IMR-90 (cell line): ENCODE measurements at regions not wholly inside any gene's neighbourhood (a gene's known extent, or its start where the extent isn't known, plus 50 kb on each side); places are given as distances from the start of the nearest gene placed in this dataset.

ENCODE experiments used
- ATAC-seq: fragments of 200-7000 bp; cut with Tn5 transposase; 2 replicates; pipeline ENCODE4 v1.9.1; 2020; ENCODE audit warnings: low read depth, mild to moderate bottlenecking, moderate library complexity
- BruUV-seq: library from RNA; stranded (reverse); fragments of 400-500 nt; replicated peaks from 2 replicates; lab custom pipeline; 2021; lab: Mats Ljungman, UMichigan
- CTCF ChIA-PET: fragments of 300-600 bp; formaldehyde crosslinking; extraction: SDS; loops from one replicate; lab custom pipeline; 2021; ENCODE audit warnings: antibody characterized with exemption; lab: Yijun Ruan, JAX
- POLR2A ChIA-PET: fragments of 300-600 bp; sonication (Branson Sonifier 250); formaldehyde crosslinking; loops from one replicate; lab custom pipeline; 2022; ENCODE audit warnings: antibody characterized with exemption; ENCODE audit not compliant: unreplicated experiment; lab: Charles Lee
- DNase-seq: peaks from one replicate; pipeline ENCODE4 v3.0.0; 2013
- H2AFZ ChIP-seq: replicated peaks from 2 replicates; pipeline ENCODE3; 2013; ENCODE audit warnings: low read length, mild to moderate bottlenecking; ENCODE audit not compliant: poor library complexity
- H2AK5ac ChIP-seq: 2 replicates; pipeline ENCODE4 v1.6.1; 2013; ENCODE audit warnings: low read depth, low read length, inconsistent platforms
- H2AK9ac ChIP-seq: replicated peaks from 2 replicates; pipeline ENCODE3; 2013; ENCODE audit warnings: mild to moderate bottlenecking, low read depth, low read length, moderate library complexity; ENCODE audit not compliant: poor library complexity
- H2BK120ac ChIP-seq: 2 replicates; pipeline ENCODE4 v1.6.1; 2013; ENCODE audit warnings: low read depth, low read length, inconsistent platforms
- H2BK15ac ChIP-seq: 3 replicates; pipeline ENCODE4 v1.6.1; 2013; ENCODE audit warnings: low read depth, low read length, inconsistent platforms
- H2BK20ac ChIP-seq: 2 replicates; pipeline ENCODE4 v1.6.1; 2013; ENCODE audit warnings: low read depth, mild to moderate bottlenecking, inconsistent platforms, low read length, moderate library complexity
- H2BK5ac ChIP-seq: 2 replicates; pipeline ENCODE4 v1.6.1; 2013; ENCODE audit warnings: mild to moderate bottlenecking, low read depth, low read length, inconsistent platforms; ENCODE audit not compliant: poor library complexity, severe bottlenecking
- H3K14ac ChIP-seq: replicated peaks from 2 replicates; pipeline ENCODE4 v1.6.1; 2013; ENCODE audit warnings: low read depth, low read length, inconsistent platforms
- H3K18ac ChIP-seq: 2 replicates; pipeline ENCODE4 v1.6.1; 2013; ENCODE audit warnings: low read depth, low read length, control low read depth
- H3K23ac ChIP-seq: 2 replicates; pipeline ENCODE4 v1.6.1; 2013; ENCODE audit warnings: low read depth, low read length, inconsistent platforms
- H3K27ac ChIP-seq: 2 replicates; pipeline ENCODE4 v1.5.1; 2013; ENCODE audit warnings: mild to moderate bottlenecking, control low read depth, low read length; ENCODE audit not compliant: insufficient read depth
- H3K27me3 ChIP-seq: 2 replicates; pipeline ENCODE4 v1.6.1; 2013; ENCODE audit warnings: low read length; ENCODE audit not compliant: control insufficient read depth, insufficient read depth
- H3K36me3 ChIP-seq: 2 replicates; pipeline ENCODE4 v1.6.1; 2013; ENCODE audit warnings: low read length, mixed read lengths; ENCODE audit not compliant: control insufficient read depth, insufficient read depth
- H3K4ac ChIP-seq: 2 replicates; pipeline ENCODE4 v1.6.1; 2013; ENCODE audit warnings: low read depth, low read length, inconsistent platforms
- H3K4me1 ChIP-seq: 2 replicates; pipeline ENCODE4 v1.6.1; 2013; ENCODE audit warnings: low read length, mixed read lengths; ENCODE audit not compliant: control insufficient read depth, insufficient read depth
- H3K4me2 ChIP-seq: 2 replicates; pipeline ENCODE4 v1.6.1; 2013; ENCODE audit warnings: low read depth, mild to moderate bottlenecking, control low read depth, low read length, moderate library complexity
- H3K4me3 ChIP-seq: 2 replicates; pipeline ENCODE4 v1.5.1; 2013; ENCODE audit warnings: low read depth, mild to moderate bottlenecking, control low read depth, low read length, moderate library complexity; ENCODE audit not compliant: insufficient read depth
- H3K56ac ChIP-seq: 2 replicates; pipeline ENCODE4 v1.6.1; 2013; ENCODE audit warnings: low read length, inconsistent platforms; ENCODE audit not compliant: insufficient read depth; ENCODE audit errors: extremely low read depth
- H3K79me1 ChIP-seq, 2 experiments: 2 replicates each; pipeline ENCODE4 v1.6.1; 2013; ENCODE audit warnings: low read length in 2 of 2, inconsistent platforms in 1 of 2, low read depth in 1 of 2
- H3K9ac ChIP-seq: 2 replicates; pipeline ENCODE4 v1.6.1; 2013; ENCODE audit warnings: low read depth, low read length, control low read depth
- H3K9me1 ChIP-seq: 2 replicates; pipeline ENCODE4 v1.6.1; 2013; ENCODE audit warnings: low read length, inconsistent platforms; ENCODE audit not compliant: insufficient read depth
- H3K9me3 ChIP-seq: 2 replicates; pipeline ENCODE4 v1.6.1; 2013; ENCODE audit warnings: low read length; ENCODE audit not compliant: control insufficient read depth, insufficient read depth
- H4K20me1 ChIP-seq: 2 replicates; pipeline ENCODE4 v1.6.1; 2013; ENCODE audit warnings: low read length, inconsistent platforms; ENCODE audit not compliant: insufficient read depth
- H4K5ac ChIP-seq: 2 replicates; pipeline ENCODE4 v1.6.1; 2013; ENCODE audit warnings: mild to moderate bottlenecking, low read depth, low read length, control low read depth
- H4K8ac ChIP-seq, 2 experiments: 2 replicates each; pipeline ENCODE4 v1.6.1; 2013; ENCODE audit warnings: low read depth in 2 of 2, low read length in 2 of 2, control low read depth in 1 of 2, inconsistent platforms in 1 of 2
- H4K91ac ChIP-seq: 2 replicates; pipeline ENCODE4 v1.6.1; 2013; ENCODE audit warnings: low read depth, low read length, inconsistent platforms; ENCODE audit not compliant: insufficient read depth
- RFX5 ChIP-seq: IDR thresholded peaks from 2 replicates; pipeline ENCODE4 v1.8.0; 2012; ENCODE audit warnings: low read depth, mild to moderate bottlenecking, low read length, moderate library complexity
- WGBS, 2 experiments: methylation state at CpG; one replicate each; pipeline versions ENCODE4 v1.1.5 to v1.1.7; 2013; ENCODE audit warnings: missing lambda C conversion rate in 2 of 2; ENCODE audit not compliant: insufficient read length in 1 of 2; ENCODE audit errors: extremely low coverage in 2 of 2; 5-methylcytosine and 5-hydroxymethylcytosine counted together
- dilution Hi-C: fragments of 300-500 bp; cut with HindIII; formaldehyde crosslinking; loops from one replicate; pipeline ENCODE4 v1.14.3; 2018; ENCODE audit warnings: low sequenced_read_pairs; ENCODE audit not compliant: unreplicated experiment
- in situ Hi-C: fragments of 300-500 bp; cut with MboI; formaldehyde crosslinking; loops from 3 replicates; pipeline ENCODE4 v1.14.3; 2019; ENCODE audit warnings: low sequenced_read_pairs, inconsistent platforms, mixed read lengths
- intact Hi-C: fragments of 100-400 bp; cut with micrococcal nuclease; formaldehyde crosslinking; loops from 2 replicates; pipeline ENCODE4 v1.10.0; 2022

- dilution Hi-C loops, result no loop called here
- H3K4me1 ChIP-seq, result peaks cover 6% of the 10 kb centered on the region; the same call in 1 of the 2 replicates
Measured at GRCh38 chr2:64359171-64359891, 94.6 kb upstream of the LGALSL start.

More at GRCh38 chr2:64359171-64359891, 94.6 kb upstream of the LGALSL start:
- Histone ChIP-seq H4K20me1 (0 out of 2 replicates have a peak, but pooled peaks cover 4% of the 10 kb centered on the region), H2BK120ac (no peak overlapping the region), H3K56ac (no peak overlapping the region), H4K91ac (no peak overlapping the region), H3K27ac (no peak overlapping the region), H3K14ac (no peak overlapping the region), H3K27me3 (peaks cover 46% of the 10 kb centered on the region), H3K4me3 (no peak overlapping the region), H2AFZ (peak overlapping the region; percentile 88), H2AK5ac (no peak overlapping the region), H2BK5ac (no peak overlapping the region), H3K9me1 (no peaks in the 10 kb centered on the region; the same call in 1 of the 2 replicates), H4K8ac (no peak overlapping the region), H2BK15ac (no peak overlapping the region), H2BK20ac (no peak overlapping the region), H3K79me1 (no peaks in the 10 kb centered on the region), H4K5ac (no peak overlapping the region), H3K18ac (no peak overlapping the region), H2AK9ac (no peak overlapping the region), H3K4me2 (no peak overlapping the region), H3K9me3 (peaks cover 3% of the 10 kb centered on the region; the same call in 1 of the 2 replicates), H3K9ac (no peak overlapping the region), H3K36me3 (no peaks in the 10 kb centered on the region), H3K4ac (no peak overlapping the region), H3K23ac (no peak overlapping the region)
- DNase-seq, result no peak
- no TSS peak for BruUV-seq
- intact Hi-C loops (no loop called here), in situ Hi-C loops (no loop called here)
- CTCF ChIA-PET, result interaction anchor here (0.6 to 1.5 kb wide), 2 partner anchors 8 to 45 kb away, joined by 3 read pairs; no protein-coding TSS in a partner anchor
- WGBS, 2 experiments, result no CpG with 5 or more reads among the region's 4 CpGs
- POLR2A ChIA-PET, result no interaction called here
- no peak for ATAC-seq
- no peak for TF ChIP-seq RFX5
